SK-N-SH (cell line): ENCODE measurements at regions not wholly inside any gene's neighbourhood (a gene's known extent, or its start where the extent isn't known, plus 50 kb on each side); places are given as distances from the start of the nearest gene placed in this dataset.

ENCODE experiments used
- EP300 ChIP-seq, 2 experiments: IDR thresholded peaks; 2 replicates each; pipeline versions ENCODE4 v1.4.0 to v1.6.1; 2012; ENCODE audit warnings: borderline replicate concordance in 1 of 2, low read depth in 1 of 2, low read length in 1 of 2
- EZH2phosphoT487 ChIP-seq: fragments of 200-600 bp; sonication (generic); IDR thresholded peaks from 2 replicates; pipeline ENCODE4 v1.6.1; 2017; ENCODE audit warnings: low read depth, mixed run types, mild to moderate bottlenecking, antibody characterized with exemption, moderate library complexity, borderline replicate concordance
- GATA2 ChIP-seq: sonication (generic); formaldehyde crosslinking; IDR thresholded peaks from 2 replicates; pipeline ENCODE4 v1.5.0; 2020; ENCODE audit warnings: mild to moderate bottlenecking, missing genetic modification reagents
- MEF2A ChIP-seq: IDR thresholded peaks from 2 replicates; pipeline ENCODE4 v1.4.0; 2012; ENCODE audit warnings: low read depth, borderline replicate concordance
- POLR2AphosphoS5 ChIP-seq: IDR thresholded peaks from 2 replicates; pipeline ENCODE4 v1.6.1; 2012; ENCODE audit warnings: low read depth, low read length
- RAD21 ChIP-seq: IDR thresholded peaks from 2 replicates; pipeline ENCODE4 v1.6.1; 2012; ENCODE audit warnings: mild to moderate bottlenecking, low read length
- RCOR1 ChIP-seq: fragments of 150-350 bp; IDR thresholded peaks from 2 replicates; pipeline ENCODE4 v1.6.1; 2017; ENCODE audit warnings: antibody characterized with exemption, low read length
- TF ChIP-seq, protein P1 (sequence below): IDR thresholded peaks from 2 replicates; pipeline ENCODE4 v1.6.1; 2012; ENCODE audit warnings: mild to moderate bottlenecking, low read depth, low read length, moderate library complexity
- TF ChIP-seq, protein P2 (sequence below): fragments of 200-600 bp; sonication (generic); IDR thresholded peaks from 2 replicates; pipeline ENCODE4 v1.6.1; 2017; ENCODE audit warnings: antibody characterized with exemption, mild to moderate bottlenecking, moderate library complexity

DNA sequence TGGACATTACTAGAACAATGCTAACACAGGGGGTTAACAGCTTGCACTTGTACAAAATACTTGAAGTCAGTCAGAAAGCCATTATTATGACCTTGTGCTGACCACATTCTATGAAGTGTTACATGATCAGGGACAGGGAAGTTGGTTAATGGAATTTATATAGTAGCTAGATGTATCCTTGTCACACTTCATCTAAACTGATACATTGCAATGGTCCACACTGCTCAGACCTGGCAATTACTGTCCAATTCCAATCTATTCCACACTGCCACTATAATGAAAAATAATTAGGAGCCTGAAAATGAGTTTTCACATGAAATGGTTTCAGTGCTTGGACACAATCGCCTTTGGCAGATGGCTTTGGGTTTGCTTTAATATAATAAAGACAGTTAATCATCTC lies 850.8 kb downstream of the EPHA7 start:
- no peak for TF ChIP-seq GATA2 (CRISPR knock-in tag)
- no peak for TF ChIP-seq RCOR1
- no peak for TF ChIP-seq MEF2A
- no peak for TF ChIP-seq EZH2phosphoT487
- TF ChIP-seq, protein P1, sequence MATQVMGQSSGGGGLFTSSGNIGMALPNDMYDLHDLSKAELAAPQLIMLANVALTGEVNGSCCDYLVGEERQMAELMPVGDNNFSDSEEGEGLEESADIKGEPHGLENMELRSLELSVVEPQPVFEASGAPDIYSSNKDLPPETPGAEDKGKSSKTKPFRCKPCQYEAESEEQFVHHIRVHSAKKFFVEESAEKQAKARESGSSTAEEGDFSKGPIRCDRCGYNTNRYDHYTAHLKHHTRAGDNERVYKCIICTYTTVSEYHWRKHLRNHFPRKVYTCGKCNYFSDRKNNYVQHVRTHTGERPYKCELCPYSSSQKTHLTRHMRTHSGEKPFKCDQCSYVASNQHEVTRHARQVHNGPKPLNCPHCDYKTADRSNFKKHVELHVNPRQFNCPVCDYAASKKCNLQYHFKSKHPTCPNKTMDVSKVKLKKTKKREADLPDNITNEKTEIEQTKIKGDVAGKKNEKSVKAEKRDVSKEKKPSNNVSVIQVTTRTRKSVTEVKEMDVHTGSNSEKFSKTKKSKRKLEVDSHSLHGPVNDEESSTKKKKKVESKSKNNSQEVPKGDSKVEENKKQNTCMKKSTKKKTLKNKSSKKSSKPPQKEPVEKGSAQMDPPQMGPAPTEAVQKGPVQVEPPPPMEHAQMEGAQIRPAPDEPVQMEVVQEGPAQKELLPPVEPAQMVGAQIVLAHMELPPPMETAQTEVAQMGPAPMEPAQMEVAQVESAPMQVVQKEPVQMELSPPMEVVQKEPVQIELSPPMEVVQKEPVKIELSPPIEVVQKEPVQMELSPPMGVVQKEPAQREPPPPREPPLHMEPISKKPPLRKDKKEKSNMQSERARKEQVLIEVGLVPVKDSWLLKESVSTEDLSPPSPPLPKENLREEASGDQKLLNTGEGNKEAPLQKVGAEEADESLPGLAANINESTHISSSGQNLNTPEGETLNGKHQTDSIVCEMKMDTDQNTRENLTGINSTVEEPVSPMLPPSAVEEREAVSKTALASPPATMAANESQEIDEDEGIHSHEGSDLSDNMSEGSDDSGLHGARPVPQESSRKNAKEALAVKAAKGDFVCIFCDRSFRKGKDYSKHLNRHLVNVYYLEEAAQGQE = no peak
- no peak for TF ChIP-seq RAD21
- no peak for TF ChIP-seq EP300 (IDR thresholded peaks at IDR 0.05; ENCODE audit: borderline replicate concordance in 1 of 2, low read depth in 1 of 2, low read length in 1 of 2)
- TF ChIP-seq, protein P2, sequence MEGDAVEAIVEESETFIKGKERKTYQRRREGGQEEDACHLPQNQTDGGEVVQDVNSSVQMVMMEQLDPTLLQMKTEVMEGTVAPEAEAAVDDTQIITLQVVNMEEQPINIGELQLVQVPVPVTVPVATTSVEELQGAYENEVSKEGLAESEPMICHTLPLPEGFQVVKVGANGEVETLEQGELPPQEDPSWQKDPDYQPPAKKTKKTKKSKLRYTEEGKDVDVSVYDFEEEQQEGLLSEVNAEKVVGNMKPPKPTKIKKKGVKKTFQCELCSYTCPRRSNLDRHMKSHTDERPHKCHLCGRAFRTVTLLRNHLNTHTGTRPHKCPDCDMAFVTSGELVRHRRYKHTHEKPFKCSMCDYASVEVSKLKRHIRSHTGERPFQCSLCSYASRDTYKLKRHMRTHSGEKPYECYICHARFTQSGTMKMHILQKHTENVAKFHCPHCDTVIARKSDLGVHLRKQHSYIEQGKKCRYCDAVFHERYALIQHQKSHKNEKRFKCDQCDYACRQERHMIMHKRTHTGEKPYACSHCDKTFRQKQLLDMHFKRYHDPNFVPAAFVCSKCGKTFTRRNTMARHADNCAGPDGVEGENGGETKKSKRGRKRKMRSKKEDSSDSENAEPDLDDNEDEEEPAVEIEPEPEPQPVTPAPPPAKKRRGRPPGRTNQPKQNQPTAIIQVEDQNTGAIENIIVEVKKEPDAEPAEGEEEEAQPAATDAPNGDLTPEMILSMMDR = no peak
- no peak for TF ChIP-seq POLR2AphosphoS5
